Skeletal muscle tissue (tissue), 3 donors: ENCODE measurements at regions not wholly inside any gene's neighbourhood (a gene's known extent, or its start where the extent isn't known, plus 50 kb on each side); places are given as distances from the start of the nearest gene placed in this dataset.

Experiments
- H3K27ac ChIP-seq: one replicate; pipeline ENCODE4 v1.7.0; 2013; ENCODE audit warnings: mild to moderate bottlenecking, low read depth, low read length, inconsistent platforms
- H3K27me3 ChIP-seq, 3 donors: one replicate each; pipeline ENCODE4 v1.7.0; 2013; ENCODE audit warnings: low read length in 3 of 3; ENCODE audit not compliant: control insufficient read depth in 3 of 3, insufficient read depth in 3 of 3
- H3K36me3 ChIP-seq, 3 donors: one replicate each; pipeline ENCODE4 v1.7.0; 2013; ENCODE audit warnings: low read length in 3 of 3; ENCODE audit not compliant: control insufficient read depth in 3 of 3, insufficient read depth in 3 of 3
- H3K4me1 ChIP-seq, 3 donors: one replicate each; pipeline ENCODE4 v1.7.0; 2013; ENCODE audit warnings: low read length in 3 of 3, mild to moderate bottlenecking in 3 of 3; ENCODE audit not compliant: control insufficient read depth in 3 of 3, insufficient read depth in 3 of 3
- H3K4me3 ChIP-seq, 3 donors: one replicate each; pipeline ENCODE4 v1.7.0; 2013; ENCODE audit warnings: low read length in 3 of 3
- H3K9ac ChIP-seq, 3 donors: one replicate each; pipeline ENCODE4 v1.7.0; 2013; ENCODE audit warnings: low read length in 3 of 3, mild to moderate bottlenecking in 3 of 3, moderate library complexity in 2 of 3, low read depth in 1 of 3
- H3K9me3 ChIP-seq, 3 donors: one replicate each; pipeline ENCODE4 v1.7.0; 2013; ENCODE audit warnings: low read length in 3 of 3; ENCODE audit not compliant: control insufficient read depth in 3 of 3
- donor health status: Osteomylitis.

GRCh38 chr20:52540509-52540908 lies 348.9 kb upstream of the ZFP64 start:
- Histone ChIP-seq H3K36me3 (no peaks in the 10 kb centered on the region), H3K27me3 (no peaks in the 10 kb centered on the region), H3K27ac (no peak overlapping the region), H3K9ac (no peak overlapping the region), H3K9me3 (no peaks in the 10 kb centered on the region), H3K4me1 (no peaks in the 10 kb centered on the region), H3K4me3 (no peak overlapping the region)

GRCh38 chr20:52539891-52540290 lies 348.3 kb upstream of the ZFP64 start:
- Histone ChIP-seq H3K36me3 (no peaks in the 10 kb centered on the region), H3K4me3 (no peak overlapping the region), H3K27ac (no peak overlapping the region), H3K9me3 (no peaks in the 10 kb centered on the region), H3K9ac (no peak overlapping the region), H3K27me3 (no peaks in the 10 kb centered on the region), H3K4me1 (no peaks in the 10 kb centered on the region)

- Histone ChIP-seq H3K4me1 (no peaks in the 10 kb centered on the region), H3K27ac (no peak overlapping the region), H3K9me3 (no peaks in the 10 kb centered on the region), H3K27me3 (no peaks in the 10 kb centered on the region), H3K36me3 (no peaks in the 10 kb centered on the region), H3K9ac (no peak overlapping the region), H3K4me3 (no peak overlapping the region)
Measured at GRCh38 chr20:52536841-52537400, 345.3 kb upstream of the ZFP64 start.

- H3K36me3 ChIP-seq, result no peaks in the 10 kb centered on the region
- H3K9me3 ChIP-seq, result no peaks in the 10 kb centered on the region
- H3K27ac ChIP-seq, result no peak overlapping the region
Measured at GRCh38 chr20:52536040-52536439, 344.5 kb upstream of the ZFP64 start.

DNA sequence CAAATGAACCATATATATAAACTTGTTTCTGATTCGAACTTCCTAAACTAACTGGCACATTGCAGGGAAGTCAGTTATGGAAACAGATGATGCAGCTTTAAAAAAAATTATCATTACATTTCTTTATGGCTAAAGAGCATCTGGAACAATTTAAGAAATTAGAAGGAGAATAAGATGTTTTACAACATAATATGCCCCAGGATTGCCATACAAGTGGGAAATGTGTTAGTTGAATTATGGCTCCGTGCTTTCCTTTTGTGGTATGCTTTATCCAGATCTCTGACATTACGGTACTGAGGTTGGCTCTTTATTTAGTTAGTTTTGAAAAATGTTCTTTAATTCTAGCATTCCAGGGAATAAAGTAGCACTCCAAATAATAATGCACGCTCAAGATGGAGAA lies 343.0 kb upstream of the ZFP64 start:
- H3K27ac ChIP-seq, result no peak overlapping the region
- no peak overlapping the region for H3K9ac ChIP-seq
- H3K4me1 ChIP-seq, result no peaks in the 10 kb centered on the region
- no peaks in the 10 kb centered on the region for H3K9me3 ChIP-seq
- no peak overlapping the region for H3K4me3 ChIP-seq
- no peaks in the 10 kb centered on the region for H3K36me3 ChIP-seq
- H3K27me3 ChIP-seq, result no peaks in the 10 kb centered on the region

More at GRCh38 chr20:52536040-52536439, 344.5 kb upstream of the ZFP64 start:
- H3K4me1 ChIP-seq, result no peaks in the 10 kb centered on the region
- no peak overlapping the region for H3K9ac ChIP-seq
- H3K27me3 ChIP-seq, result no peaks in the 10 kb centered on the region
- H3K4me3 ChIP-seq, result no peak overlapping the region

DNA sequence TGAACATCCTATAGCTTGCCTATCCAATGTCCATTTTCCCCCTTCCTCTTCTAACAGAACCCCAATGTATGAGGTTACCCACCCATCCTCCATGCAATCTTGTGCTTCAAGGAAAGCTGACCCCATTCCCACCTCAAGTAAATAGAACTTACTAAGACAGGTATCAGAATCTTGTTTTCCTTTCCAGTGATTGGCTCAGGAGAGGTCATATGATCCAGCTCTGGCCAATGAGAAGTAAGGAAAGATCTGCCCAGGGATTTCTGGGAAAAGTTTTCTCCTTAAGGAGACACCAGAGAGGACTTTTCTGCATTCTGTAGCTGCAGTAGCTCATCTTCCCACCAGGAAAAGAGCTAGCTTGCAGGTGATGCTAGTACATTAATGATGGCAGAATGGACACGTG lies 341.8 kb upstream of the ZFP64 start:
- H3K9ac ChIP-seq, result no peak overlapping the region
- H3K27me3 ChIP-seq, result no peaks in the 10 kb centered on the region
- no peak overlapping the region for H3K27ac ChIP-seq
- no peak overlapping the region for H3K4me3 ChIP-seq
- no peaks in the 10 kb centered on the region for H3K9me3 ChIP-seq
- no peaks in the 10 kb centered on the region for H3K36me3 ChIP-seq
- no peaks in the 10 kb centered on the region for H3K4me1 ChIP-seq

DNA sequence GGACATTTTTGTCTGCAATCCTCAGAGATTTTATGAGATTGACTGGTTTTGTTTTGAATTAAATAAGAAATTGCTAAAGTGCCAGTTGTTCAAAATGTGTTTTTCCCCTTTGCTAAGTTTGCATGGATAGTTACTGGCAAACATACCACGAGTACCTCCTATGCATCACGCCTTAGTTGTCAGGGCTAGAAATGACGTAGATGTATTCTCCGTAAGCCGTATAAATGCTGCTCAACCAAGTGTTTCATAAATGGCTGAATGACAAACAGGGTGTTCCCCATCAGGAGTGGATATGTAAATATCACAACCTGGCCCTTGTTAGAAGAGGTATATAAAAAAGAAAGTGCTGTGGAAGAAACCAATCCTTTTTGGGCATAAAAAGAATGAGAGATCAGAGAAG lies 341.1 kb upstream of the ZFP64 start:
- H3K9me3 ChIP-seq, result no peaks in the 10 kb centered on the region
- no peaks in the 10 kb centered on the region for H3K36me3 ChIP-seq
- no peak overlapping the region for H3K4me3 ChIP-seq
- H3K9ac ChIP-seq, result no peak overlapping the region
- no peaks in the 10 kb centered on the region for H3K27me3 ChIP-seq
- no peaks in the 10 kb centered on the region for H3K4me1 ChIP-seq
- H3K27ac ChIP-seq, result no peak overlapping the region

DNA sequence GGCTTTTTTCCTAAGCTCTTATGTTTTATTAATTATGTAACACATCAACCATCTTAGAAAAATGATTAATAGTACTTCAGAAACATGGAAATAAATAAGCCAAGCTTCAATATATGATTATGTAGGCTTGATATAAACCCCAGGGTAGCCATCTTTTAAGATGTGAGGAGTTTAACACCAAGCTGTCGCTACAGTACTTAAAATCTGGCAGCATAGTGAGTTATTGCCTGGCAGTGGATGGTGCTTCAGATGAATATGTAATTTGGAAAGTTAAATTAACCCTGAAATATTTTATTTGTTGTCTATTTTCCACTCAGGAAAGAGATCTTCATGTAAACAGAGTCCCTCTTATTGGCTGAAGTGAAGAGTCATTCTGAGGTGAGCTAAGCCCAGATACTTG lies 339.0 kb upstream of the ZFP64 start:
- no peaks in the 10 kb centered on the region for H3K4me1 ChIP-seq
- H3K9ac ChIP-seq, result no peak overlapping the region
- no peaks in the 10 kb centered on the region for H3K36me3 ChIP-seq
- H3K27me3 ChIP-seq, result no peaks in the 10 kb centered on the region
- no peak overlapping the region for H3K4me3 ChIP-seq
- no peaks in the 10 kb centered on the region for H3K9me3 ChIP-seq
- H3K27ac ChIP-seq, result no peak overlapping the region

DNA sequence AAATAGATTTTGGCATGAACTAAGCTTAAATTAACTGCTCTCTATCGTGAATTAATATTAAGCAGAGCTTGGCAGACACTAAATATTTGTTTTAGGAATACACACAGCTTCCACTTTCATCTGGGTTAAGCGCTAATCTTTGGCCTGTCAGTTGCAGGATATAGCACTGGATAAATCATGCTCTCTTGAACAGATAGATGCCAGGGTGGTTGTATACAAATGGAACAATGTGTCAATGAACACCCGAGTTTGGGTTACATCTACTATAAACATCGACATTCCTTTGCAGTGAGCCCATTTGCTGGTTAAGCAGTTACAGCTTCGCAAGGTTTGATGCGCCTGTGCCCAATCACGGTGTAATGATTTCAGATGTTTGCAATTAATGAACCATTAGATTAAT lies 338.2 kb upstream of the ZFP64 start:
- H3K27me3 ChIP-seq, result no peaks in the 10 kb centered on the region
- no peaks in the 10 kb centered on the region for H3K4me1 ChIP-seq
- H3K4me3 ChIP-seq, result no peak overlapping the region
- no peak overlapping the region for H3K27ac ChIP-seq
- H3K36me3 ChIP-seq, result no peaks in the 10 kb centered on the region
- no peaks in the 10 kb centered on the region for H3K9me3 ChIP-seq
- H3K9ac ChIP-seq, result no peak overlapping the region

GRCh38 chr20:52524861-52525260 lies 333.3 kb upstream of the ZFP64 start:
- Histone ChIP-seq H3K27me3 (no peaks in the 10 kb centered on the region), H3K27ac (no peak overlapping the region), H3K4me1 (no peaks in the 10 kb centered on the region), H3K9me3 (no peaks in the 10 kb centered on the region), H3K4me3 (no peak overlapping the region), H3K9ac (no peak overlapping the region), H3K36me3 (no peaks in the 10 kb centered on the region)

GRCh38 chr20:52518735-52519134 lies 327.2 kb upstream of the ZFP64 start:
- Histone ChIP-seq H3K27me3 (no peaks in the 10 kb centered on the region), H3K4me1 (no peaks in the 10 kb centered on the region), H3K27ac (no peak overlapping the region), H3K9ac (no peak overlapping the region), H3K9me3 (no peaks in the 10 kb centered on the region), H3K36me3 (no peaks in the 10 kb centered on the region), H3K4me3 (no peak overlapping the region)
